HEK293T (cell line): ENCODE measurements at regions not wholly inside any gene's neighbourhood (a gene's known extent, or its start where the extent isn't known, plus 50 kb on each side); places are given as distances from the start of the nearest gene placed in this dataset.

Experiments
- CTCF ChIA-PET: fragments of 350-600 bp; formaldehyde crosslinking; extraction: SDS; loops from one replicate; lab custom pipeline; 2021; ENCODE audit warnings: antibody characterized with exemption, inconsistent platforms; lab: Yijun Ruan, JAX
- POLR2A ChIA-PET: fragments of 350-600 bp; formaldehyde crosslinking; extraction: SDS; loops from one replicate; lab custom pipeline; 2020; ENCODE audit warnings: antibody characterized with exemption, inconsistent platforms; lab: Yijun Ruan, JAX
- DNase-seq: peaks from one replicate; pipeline ENCODE4 v3.0.0; 2012; ENCODE audit warnings: mixed read lengths; ENCODE audit errors: extremely low spot score
- ARNT ChIP-seq: fragments of 450-650 bp; IDR thresholded peaks from 2 replicates; pipeline ENCODE4 v1.6.1; 2017; ENCODE audit warnings: mild to moderate bottlenecking
- BHLHE40 ChIP-seq: fragments of 450-650 bp; IDR thresholded peaks from 2 replicates; pipeline ENCODE4 v1.6.1; 2016; ENCODE audit warnings: mild to moderate bottlenecking, moderate library complexity, borderline replicate concordance
- CTBP1 ChIP-seq: fragments of 450-650 bp; IDR thresholded peaks from 2 replicates; pipeline ENCODE4 v1.6.1; 2016; ENCODE audit warnings: borderline replicate concordance
- ELF4 ChIP-seq: fragments of 450-650 bp; IDR thresholded peaks from 2 replicates; pipeline ENCODE4 v1.6.1; 2017; ENCODE audit warnings: antibody characterized with exemption
- FOXA1 ChIP-seq: fragments of 450-650 bp; IDR thresholded peaks from 2 replicates; pipeline ENCODE4 v1.6.1; 2016; ENCODE audit warnings: mild to moderate bottlenecking
- FOXK2 ChIP-seq: fragments of 450-650 bp; IDR thresholded peaks from 2 replicates; pipeline ENCODE4 v1.6.1; 2016; ENCODE audit warnings: mild to moderate bottlenecking
- FOXM1 ChIP-seq: fragments of 450-650 bp; IDR thresholded peaks from 2 replicates; pipeline ENCODE4 v1.6.1; 2017; ENCODE audit warnings: mild to moderate bottlenecking, borderline replicate concordance
- HDGF ChIP-seq: fragments of 450-650 bp; IDR thresholded peaks from 2 replicates; pipeline ENCODE4 v1.6.1; 2017; ENCODE audit warnings: antibody characterized with exemption, borderline replicate concordance
- L3MBTL2 ChIP-seq: fragments of 450-650 bp; conservative IDR thresholded peaks from 2 replicates; pipeline ENCODE4 v1.6.1; 2016; ENCODE audit warnings: mild to moderate bottlenecking
- LEF1 ChIP-seq: fragments of 450-650 bp; IDR thresholded peaks from 2 replicates; pipeline ENCODE4 v1.6.1; 2017; ENCODE audit warnings: mild to moderate bottlenecking, borderline replicate concordance
- NFRKB ChIP-seq: fragments of 450-650 bp; IDR thresholded peaks from 2 replicates; pipeline ENCODE4 v1.6.1; 2016; ENCODE audit warnings: mild to moderate bottlenecking, moderate library complexity
- SP1 ChIP-seq: fragments of 450-650 bp; IDR thresholded peaks from 2 replicates; pipeline ENCODE4 v1.6.1; 2017
- SUZ12 ChIP-seq: fragments of 450-650 bp; IDR thresholded peaks from 2 replicates; pipeline ENCODE4 v1.6.1; 2016; ENCODE audit warnings: mild to moderate bottlenecking
- TARDBP ChIP-seq: fragments of 450-650 bp; IDR thresholded peaks from 2 replicates; pipeline ENCODE4 v1.6.1; 2016
- ZNF384 ChIP-seq: fragments of 450-650 bp; IDR thresholded peaks from 2 replicates; pipeline ENCODE4 v1.6.1; 2016
- TF ChIP-seq, protein P1 (sequence below): fragments of 450-650 bp; IDR thresholded peaks from 2 replicates; pipeline ENCODE4 v1.6.1; 2016

GRCh38 chr2:64220265-64220664, 76.0 kb upstream of the PELI1 start:
- CTCF ChIA-PET, result no interaction called here
- TF ChIP-seq SP1 (no peak), SUZ12 (no peak), HDGF (no peak), LEF1 (no peak), FOXA1 (no peak), ELF4 (no peak), L3MBTL2 (no peak), TARDBP (no peak), FOXK2 (no peak), CTBP1 (no peak), ZNF384 (no peak), FOXM1 (no peak), NFRKB (no peak), BHLHE40 (no peak), ARNT (no peak)
- TF ChIP-seq, protein P1, sequence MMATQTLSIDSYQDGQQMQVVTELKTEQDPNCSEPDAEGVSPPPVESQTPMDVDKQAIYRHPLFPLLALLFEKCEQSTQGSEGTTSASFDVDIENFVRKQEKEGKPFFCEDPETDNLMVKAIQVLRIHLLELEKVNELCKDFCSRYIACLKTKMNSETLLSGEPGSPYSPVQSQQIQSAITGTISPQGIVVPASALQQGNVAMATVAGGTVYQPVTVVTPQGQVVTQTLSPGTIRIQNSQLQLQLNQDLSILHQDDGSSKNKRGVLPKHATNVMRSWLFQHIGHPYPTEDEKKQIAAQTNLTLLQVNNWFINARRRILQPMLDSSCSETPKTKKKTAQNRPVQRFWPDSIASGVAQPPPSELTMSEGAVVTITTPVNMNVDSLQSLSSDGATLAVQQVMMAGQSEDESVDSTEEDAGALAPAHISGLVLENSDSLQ, result no peak
- POLR2A ChIA-PET, result no interaction called here
- no peak for DNase-seq

DNA sequence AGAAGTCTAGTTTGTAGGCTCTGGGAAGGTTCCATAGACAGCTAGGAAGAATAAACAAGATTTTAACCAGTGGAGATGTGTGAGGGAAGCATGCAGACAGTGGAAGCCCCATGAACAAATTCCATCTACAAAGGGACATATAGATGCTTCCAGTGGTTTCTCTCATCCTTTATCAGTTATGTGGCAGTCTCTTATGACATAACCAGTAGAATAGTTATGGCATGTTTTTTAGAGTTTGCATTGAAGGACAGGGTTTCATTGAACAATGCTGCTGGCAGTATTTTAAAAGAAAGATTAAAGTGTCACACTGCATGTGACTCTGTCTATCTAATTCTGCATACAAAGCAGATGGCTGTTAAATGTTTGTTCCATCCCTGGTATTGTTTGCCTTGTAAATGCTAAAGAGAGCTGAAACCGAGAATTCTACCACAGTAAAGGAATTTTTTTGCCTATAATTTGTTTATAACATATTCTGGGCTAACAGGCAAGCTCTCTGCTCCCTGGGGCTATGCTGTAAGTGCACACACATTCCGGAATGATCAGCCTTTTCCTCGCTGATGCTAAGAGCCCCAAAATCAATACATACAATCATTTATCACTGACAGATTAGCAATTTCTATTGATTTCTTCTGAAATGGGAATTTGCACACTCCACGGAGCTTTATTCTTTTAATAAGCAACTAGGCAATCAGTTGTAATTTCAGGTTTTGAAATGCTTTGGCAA, 76.8 kb upstream of the PELI1 start:
- ChIA-PET CTCF (no interaction called here), POLR2A (no interaction called here)
- DNase-seq, result no peak
- TF ChIP-seq SP1, result no peak
- TF ChIP-seq LEF1, result no peak
- no peak for TF ChIP-seq TARDBP
- TF ChIP-seq SUZ12, result no peak
- no peak for TF ChIP-seq ARNT
- TF ChIP-seq, protein P1, result no peak
- TF ChIP-seq NFRKB, result no peak
- TF ChIP-seq HDGF, result no peak
- no peak for TF ChIP-seq FOXM1
- TF ChIP-seq FOXA1, result no peak
- no peak for TF ChIP-seq FOXK2
- TF ChIP-seq ZNF384, result no peak
- TF ChIP-seq L3MBTL2, result no peak
- TF ChIP-seq BHLHE40, result no peak
- no peak for TF ChIP-seq CTBP1
- TF ChIP-seq ELF4, result no peak

GRCh38 chr2:64221935-64222334, 77.7 kb upstream of the PELI1 start:
- no peak for DNase-seq
- POLR2A ChIA-PET, result no interaction called here
- no peak for TF ChIP-seq L3MBTL2
- TF ChIP-seq SUZ12, result no peak
- CTCF ChIA-PET, result no interaction called here

- TF ChIP-seq SUZ12, result no peak
- TF ChIP-seq CTBP1, result no peak
- TF ChIP-seq ARNT, result no peak
- no peak for TF ChIP-seq LEF1
- TF ChIP-seq HDGF, result no peak
- TF ChIP-seq ZNF384, result no peak
- no peak for TF ChIP-seq SP1
- TF ChIP-seq FOXK2, result no peak
- no peak for TF ChIP-seq FOXM1
- no peak for TF ChIP-seq BHLHE40
- DNase-seq, result no peak
- ChIA-PET CTCF (no interaction called here), POLR2A (no interaction called here)
Measured at GRCh38 chr2:64222351-64222750, 78.1 kb upstream of the PELI1 start.

DNA sequence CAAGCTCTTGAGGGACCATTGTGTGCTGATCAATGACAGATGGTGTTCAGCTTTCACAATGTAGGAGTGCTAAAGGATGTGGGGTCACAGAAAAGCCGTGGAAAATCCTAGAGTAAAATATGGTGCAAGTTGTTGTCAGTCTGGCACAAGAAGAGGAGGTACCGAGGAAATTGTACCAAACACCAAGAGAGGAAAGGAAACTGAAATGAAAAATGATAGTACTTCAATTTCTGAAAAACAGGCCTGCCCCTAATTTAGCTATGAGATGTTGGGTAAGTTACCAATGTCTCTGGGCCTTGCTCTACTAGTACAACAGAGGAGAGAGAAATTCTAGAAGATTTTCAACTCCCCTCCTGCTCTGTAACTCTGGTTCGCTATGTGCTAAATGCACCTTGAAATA, 78.8 kb upstream of the PELI1 start:
- no peak for TF ChIP-seq L3MBTL2
- no peak for TF ChIP-seq FOXK2
- no peak for TF ChIP-seq SUZ12
- TF ChIP-seq ELF4, result no peak
- no peak for TF ChIP-seq NFRKB
- no peak for TF ChIP-seq CTBP1
- TF ChIP-seq, protein P1, result no peak
- TF ChIP-seq FOXM1, result no peak
- no peak for TF ChIP-seq SP1
- no peak for TF ChIP-seq HDGF
- no peak for TF ChIP-seq FOXA1
- TF ChIP-seq BHLHE40, result no peak
- no peak for DNase-seq
- POLR2A ChIA-PET, result no interaction called here
- CTCF ChIA-PET, result no interaction called here

GRCh38 chr2:64225491-64225890, 81.3 kb upstream of the PELI1 start:
- TF ChIP-seq L3MBTL2, result no peak
- TF ChIP-seq NFRKB, result no peak
- CTCF ChIA-PET, result interaction anchor here (0.9 kb wide), 1 partner anchor 9 kb away, joined by 3 read pairs; no protein-coding TSS in a partner anchor
- POLR2A ChIA-PET, result no interaction called here
- DNase-seq, result no peak
